HG03095 (cell line): ENCODE measurements at regions not wholly inside any gene's neighbourhood (a gene's known extent, or its start where the extent isn't known, plus 50 kb on each side); places are given as distances from the start of the nearest gene placed in this dataset.
"Not testable (repeated sequence)": the region's sequence is repeated elsewhere in the genome, so short reads cannot be mapped to it uniquely, and the experiment has no call there.

ENCODE experiments used
- ATAC-seq: cut with Tn5 transposase; IDR thresholded peaks from one replicate; pipeline ENCODE4 v1.9.1; 2021; ENCODE audit warnings: moderate library complexity; ENCODE audit not compliant: unreplicated experiment

GRCh38 chr5:174462129-174462528, 262.3 kb upstream of the MSX2 start:
- no peak for ATAC-seq

- ATAC-seq = no peak
These were observed 259.7 kb upstream of the MSX2 start for GRCh38 chr5:174464504-174465165.

DNA sequence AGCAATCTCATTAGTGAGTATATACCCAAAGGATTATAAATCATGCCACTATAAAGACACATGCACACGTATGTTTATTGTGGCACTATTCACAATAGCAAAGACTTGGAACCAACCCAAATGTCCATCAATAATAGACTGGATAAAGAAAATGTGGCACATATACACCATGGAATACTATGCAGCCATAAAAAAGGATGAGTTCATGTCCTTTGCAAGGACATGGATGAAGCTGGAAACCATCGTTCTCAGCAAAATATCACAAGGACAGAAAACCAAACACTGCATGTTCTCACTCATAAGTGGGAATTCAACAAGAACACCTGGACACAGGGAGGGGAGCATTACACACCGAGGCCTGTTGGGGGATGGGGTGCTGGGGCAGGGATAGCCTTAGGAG, 252.9 kb upstream of the MSX2 start:
- not testable (repeated sequence) for ATAC-seq

- no peak for ATAC-seq
These were observed 251.4 kb upstream of the MSX2 start for GRCh38 chr5:174472956-174473355.

DNA sequence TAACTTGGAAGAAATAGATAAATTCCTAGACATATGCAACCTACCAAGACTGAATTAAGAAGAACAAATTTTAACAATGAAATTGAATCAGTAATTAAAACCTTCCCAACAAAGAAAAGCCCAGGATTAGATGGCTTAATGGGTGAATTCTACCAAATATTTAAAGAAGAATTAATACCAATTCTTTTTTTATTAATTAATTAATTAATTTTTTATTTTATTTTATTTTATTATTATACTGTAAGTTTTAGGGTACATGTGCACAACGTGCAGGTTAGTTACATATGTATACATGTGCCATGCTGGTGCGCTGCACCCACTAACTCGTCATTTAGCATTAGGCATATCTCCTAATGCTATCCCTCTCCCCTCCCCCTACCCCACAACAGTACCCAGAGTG, 248.4 kb upstream of the MSX2 start:
- ATAC-seq = not testable (repeated sequence)

GRCh38 chr5:174479325-174479724, 245.1 kb upstream of the MSX2 start:
- ATAC-seq = no peak

- ATAC-seq = no peak
These were observed 242.6 kb upstream of the MSX2 start for GRCh38 chr5:174481737-174482136.

- ATAC-seq = no peak
These were observed 241.8 kb upstream of the MSX2 start for GRCh38 chr5:174482607-174483024.

DNA sequence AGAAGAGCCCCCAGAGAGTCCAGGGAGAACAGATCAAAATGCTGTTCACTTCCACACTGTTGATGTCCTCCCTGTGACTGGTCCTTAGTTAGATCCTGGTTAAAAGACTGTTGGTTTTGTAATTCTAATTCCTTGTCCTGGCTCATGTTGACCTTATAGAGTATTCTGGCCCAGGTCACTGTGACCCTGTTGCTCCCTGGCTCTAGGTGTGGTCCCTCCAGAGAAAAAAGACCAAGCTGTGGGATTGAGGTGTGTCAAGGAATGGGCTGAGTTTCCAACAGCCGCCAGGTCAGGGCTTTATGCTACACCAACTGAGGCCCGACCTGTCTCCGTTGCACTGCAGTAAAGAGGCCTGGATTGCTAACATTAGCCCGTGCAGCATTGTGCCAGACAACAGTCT, 241.0 kb upstream of the MSX2 start:
- no peak for ATAC-seq

- no peak for ATAC-seq
These were observed 235.2 kb upstream of the MSX2 start for GRCh38 chr5:174489215-174489614.

DNA sequence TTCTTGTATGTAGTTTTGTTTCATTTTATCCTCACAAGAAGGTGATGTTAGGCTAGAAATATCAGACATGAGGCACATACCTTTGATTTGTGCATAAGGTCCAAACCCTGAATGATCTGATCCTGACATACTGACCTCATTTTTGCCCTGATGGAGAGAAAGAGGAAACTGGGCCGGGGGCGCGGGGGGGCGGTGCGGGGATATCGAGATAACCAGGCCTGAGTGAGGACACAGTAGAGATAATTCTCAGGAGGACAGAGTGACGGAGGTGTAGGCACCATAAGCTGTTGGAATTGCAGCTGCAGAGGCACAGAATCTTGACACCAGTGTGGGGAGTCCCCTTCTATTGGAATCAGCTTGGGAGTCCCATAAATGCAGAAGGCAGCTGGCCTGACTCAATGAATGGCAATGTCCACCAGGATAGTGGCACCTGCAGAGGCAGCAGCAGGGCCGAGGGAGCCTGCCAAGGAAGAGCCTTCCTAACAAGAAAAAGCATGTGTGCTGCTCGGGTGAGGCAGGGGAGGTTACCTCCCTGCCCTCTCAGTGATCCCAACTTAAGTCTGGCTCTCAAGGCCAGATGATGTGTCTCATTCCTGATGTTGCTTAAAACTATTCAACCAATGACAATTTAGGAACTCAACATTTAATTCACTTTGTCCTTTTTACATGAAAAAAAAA, 234.3 kb upstream of the MSX2 start:
- ATAC-seq = no peak

GRCh38 chr5:174490728-174491127, 233.7 kb upstream of the MSX2 start:
- ATAC-seq = no peak

DNA sequence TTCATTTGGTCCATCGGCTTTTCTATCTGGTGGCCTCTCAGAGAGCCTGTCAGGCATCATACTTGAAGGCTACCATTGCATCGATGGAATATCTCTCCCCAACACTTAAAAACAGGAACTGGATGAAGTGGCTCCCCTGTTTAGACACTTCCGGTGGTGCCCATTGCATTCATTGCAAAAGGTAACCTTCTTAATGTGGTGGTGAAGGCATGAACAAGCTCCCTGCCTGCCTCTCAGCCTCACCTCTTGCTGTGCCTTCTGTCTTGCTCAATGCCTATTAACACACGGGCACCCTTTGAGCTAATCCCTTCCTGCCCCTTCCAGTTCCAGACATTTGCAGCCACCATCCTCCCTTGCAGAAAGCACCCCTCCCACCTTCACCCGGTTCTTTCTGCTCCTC, 233.1 kb upstream of the MSX2 start:
- ATAC-seq = no peak

DNA sequence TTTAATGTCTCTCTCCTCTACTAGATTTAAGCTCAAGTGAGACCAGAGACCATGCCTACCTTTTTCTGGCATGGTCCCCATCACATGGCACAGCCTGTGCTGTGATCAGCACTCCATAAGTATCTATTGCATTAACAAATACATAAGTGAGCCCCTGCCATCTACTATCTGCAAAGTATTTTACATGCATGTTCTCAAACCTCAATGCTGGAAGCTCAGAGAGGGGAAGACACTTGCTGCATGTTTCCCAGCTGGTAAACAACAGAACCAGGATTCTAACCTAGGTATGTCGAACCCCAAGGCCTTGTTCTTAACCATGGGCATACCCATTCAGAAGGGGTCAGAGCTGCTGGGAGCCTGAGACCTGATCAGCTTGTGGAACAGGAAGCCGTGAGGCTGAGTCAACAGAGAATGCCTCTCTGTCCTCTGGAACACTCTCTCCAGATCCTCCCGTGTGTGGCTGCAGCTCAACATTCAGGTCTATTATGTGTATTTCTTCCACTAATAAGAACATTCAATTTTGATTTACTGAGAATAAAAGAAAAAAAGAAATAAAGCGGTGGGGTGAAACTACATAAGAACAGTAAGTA, 232.5 kb upstream of the MSX2 start:
- no peak for ATAC-seq

- no peak for ATAC-seq
These were observed 230.9 kb upstream of the MSX2 start for GRCh38 chr5:174493530-174493929.

DNA sequence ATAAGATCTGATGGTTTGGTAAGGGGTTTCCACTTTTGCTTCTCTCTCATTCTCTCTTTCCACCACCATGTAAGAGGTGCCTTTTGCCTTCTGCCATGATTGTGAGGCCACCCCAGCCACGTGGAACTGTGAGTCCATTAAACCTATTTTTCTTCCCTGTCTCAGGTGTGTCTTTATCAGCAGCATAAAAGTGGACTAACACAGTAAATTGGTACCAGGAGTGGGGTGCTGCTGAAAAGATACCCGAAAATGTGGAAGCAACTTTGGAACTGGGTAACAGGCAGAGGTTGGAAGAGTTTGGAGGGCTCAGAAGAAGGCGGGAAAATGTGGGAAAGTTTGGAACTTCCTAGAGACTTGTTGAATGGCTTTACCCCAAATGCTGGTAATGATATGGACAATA, 226.4 kb upstream of the MSX2 start:
- ATAC-seq = not testable (repeated sequence)

DNA sequence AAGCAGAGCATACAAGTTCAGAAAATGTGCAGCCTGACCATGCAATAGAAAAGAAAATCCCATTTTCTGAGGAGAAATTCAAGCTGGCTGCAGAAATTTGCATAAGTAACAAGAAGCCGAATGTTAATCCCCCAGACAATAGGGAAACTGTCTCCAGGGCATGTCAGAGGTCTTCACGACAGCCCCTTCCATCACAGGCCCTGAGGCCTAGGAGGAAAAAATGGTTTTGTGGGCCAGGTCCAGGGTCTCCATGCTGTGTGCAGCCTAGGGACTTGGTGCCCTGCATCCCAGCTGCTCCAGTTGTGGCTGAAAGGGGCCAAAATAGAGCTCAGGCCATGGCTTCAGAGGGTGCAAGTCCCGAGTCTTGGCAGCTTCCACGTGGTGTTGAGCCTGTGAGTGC, 225.8 kb upstream of the MSX2 start:
- ATAC-seq = not testable (repeated sequence)

GRCh38 chr5:174500636-174501035, 223.7 kb upstream of the MSX2 start:
- no peak for ATAC-seq

GRCh38 chr5:174501461-174502069, 222.8 kb upstream of the MSX2 start:
- no peak for ATAC-seq

GRCh38 chr5:174503086-174503460, 221.3 kb upstream of the MSX2 start:
- ATAC-seq = no peak

DNA sequence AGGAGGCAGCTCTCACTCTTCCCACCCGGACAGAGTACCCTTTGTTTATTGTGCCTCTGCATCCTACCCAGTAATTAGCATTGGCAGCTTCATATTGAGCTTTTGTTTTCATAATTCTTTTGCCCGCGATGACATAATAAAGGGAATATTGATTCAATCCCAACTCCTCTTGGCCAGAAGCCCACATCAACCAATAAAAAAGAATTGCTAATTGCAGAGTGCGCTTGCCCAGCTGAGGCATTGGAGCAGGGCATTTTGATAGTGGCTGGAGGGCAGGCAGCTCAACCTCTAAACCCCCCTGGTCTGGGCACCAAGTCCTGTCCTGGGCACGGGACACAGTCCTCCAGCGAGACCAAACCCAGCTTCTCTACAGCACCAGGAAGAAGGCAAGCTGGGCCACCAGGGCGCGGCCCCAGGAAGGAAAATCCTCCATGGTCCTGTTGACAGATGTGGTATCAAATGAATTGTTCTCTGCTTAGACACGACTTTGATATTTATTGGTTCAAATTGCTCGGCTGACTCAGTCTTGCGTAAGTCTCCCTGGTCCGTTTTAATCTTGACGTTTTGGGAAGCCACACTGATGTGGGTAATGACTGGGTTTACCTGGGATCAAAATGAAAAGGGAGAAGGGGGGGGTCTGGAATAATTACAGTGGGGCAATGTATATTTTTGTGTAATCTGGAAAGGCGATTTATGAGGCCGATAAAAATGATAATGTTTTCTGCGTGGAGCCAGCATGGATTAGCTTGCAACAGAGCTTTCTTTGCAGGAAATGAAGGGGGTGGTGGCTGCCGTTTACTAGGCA, 220.7 kb upstream of the MSX2 start:
- no peak for ATAC-seq
